HCT116 (cell line): ENCODE measurements at regions not wholly inside any gene's neighbourhood (a gene's known extent, or its start where the extent isn't known, plus 50 kb on each side); places are given as distances from the start of the nearest gene placed in this dataset.

Experiments
- CBX3 ChIP-seq: IDR thresholded peaks from 2 replicates; pipeline ENCODE4 v1.6.1; 2012; ENCODE audit warnings: low read depth
- CEBPB ChIP-seq: IDR thresholded peaks from 2 replicates; pipeline ENCODE4 v1.6.1; 2012; ENCODE audit warnings: low read depth
- CTCF ChIP-seq, 3 experiments: fragments of 200-600 bp in 1 of 3; sonication (generic) in 1 of 3; IDR thresholded peaks in 2 of 3; conservative IDR thresholded peaks in 1 of 3; 2 replicates each; pipeline ENCODE4 v1.5.1; 2012 to 2017; ENCODE audit warnings: low read depth in 2 of 3, low read length in 2 of 3, antibody characterized with exemption in 1 of 3, borderline replicate concordance in 1 of 3, control low read depth in 1 of 3, mild to moderate bottlenecking in 1 of 3, mixed read lengths in 1 of 3, mixed run types in 1 of 3, moderate library complexity in 1 of 3; ENCODE audit not compliant: insufficient read depth in 1 of 3
- EGR1 ChIP-seq: IDR thresholded peaks from 2 replicates; pipeline ENCODE4 v1.6.1; 2012; ENCODE audit warnings: low read depth
- EZH2 ChIP-seq: fragments of 200-600 bp; sonication (generic); IDR thresholded peaks from 2 replicates; pipeline ENCODE4 v1.6.1; 2017; ENCODE audit warnings: antibody characterized with exemption, mixed run types
- EZH2phosphoT487 ChIP-seq: fragments of 200-600 bp; IDR thresholded peaks from 2 replicates; pipeline ENCODE4 v1.6.1; 2018; ENCODE audit warnings: antibody characterized with exemption, borderline replicate concordance
- MAX ChIP-seq: IDR thresholded peaks from 2 replicates; pipeline ENCODE4 v1.6.1; 2012
- POLR2A ChIP-seq: IDR thresholded peaks from 2 replicates; pipeline ENCODE4 v1.7.0; 2011; ENCODE audit warnings: borderline replicate concordance; ENCODE audit not compliant: insufficient read depth, insufficient read length; ENCODE audit errors: extremely low read depth
- REST ChIP-seq: IDR thresholded peaks from 2 replicates; pipeline ENCODE4 v1.6.1; 2012; ENCODE audit warnings: low read depth
- ZBTB33 ChIP-seq: IDR thresholded peaks from 2 replicates; pipeline ENCODE4 v1.6.1; 2011; ENCODE audit warnings: mild to moderate bottlenecking, low read length, moderate library complexity; ENCODE audit not compliant: insufficient replicate concordance; ENCODE audit errors: extremely low read depth
- ZNF274 ChIP-seq: fragments of 200-500 bp; sonication (Bioruptor generic); IDR thresholded peaks from 2 replicates; pipeline ENCODE4 v1.6.1; 2014; ENCODE audit warnings: mild to moderate bottlenecking, low read depth, low read length, inconsistent platforms

- TF ChIP-seq CTCF (IDR thresholded peaks at IDR 0.05 in 2 of 3, conservative IDR thresholded peaks at IDR 0.05 in 1 of 3; ENCODE audit: borderline replicate concordance in 1 of 3, insufficient read depth in 1 of 3, low read depth in 2 of 3, low read length in 2 of 3) = no peak
- TF ChIP-seq EGR1 = no peak
- no peak for TF ChIP-seq EZH2phosphoT487
- no peak for TF ChIP-seq ZBTB33
- TF ChIP-seq POLR2A = no peak
- TF ChIP-seq ZNF274 = no peak
- TF ChIP-seq CEBPB = no peak
- no peak for TF ChIP-seq MAX
- TF ChIP-seq REST = no peak
- no peak for TF ChIP-seq CBX3
- no peak for TF ChIP-seq EZH2
These were observed 1739.1 kb upstream of the PIK3C3 start for GRCh38 chr18:40215979-40216378.
